Stimulated activated CD4-positive, alpha-beta T cell treated with anti-CD3 and anti-CD28 coated beads, Interleukin-12 subunit alpha, Interleukin-12 subunit beta, amount 100 ng/mL, for 4 hours (primary cell): ENCODE measurements at regions not wholly inside any gene's neighbourhood (a gene's known extent, or its start where the extent isn't known, plus 50 kb on each side); places are given as distances from the start of the nearest gene placed in this dataset.
A peak's percentile ranks its signal among the peaks of the same experiment; 100 is the strongest.
"Not testable (repeated sequence)": the region's sequence is repeated elsewhere in the genome, so short reads cannot be mapped to it uniquely, and the experiment has no call there.

Source experiments
- DNase-seq: peaks from one replicate; pipeline ENCODE4 v3.0.0-alpha.2; 2020

DNA sequence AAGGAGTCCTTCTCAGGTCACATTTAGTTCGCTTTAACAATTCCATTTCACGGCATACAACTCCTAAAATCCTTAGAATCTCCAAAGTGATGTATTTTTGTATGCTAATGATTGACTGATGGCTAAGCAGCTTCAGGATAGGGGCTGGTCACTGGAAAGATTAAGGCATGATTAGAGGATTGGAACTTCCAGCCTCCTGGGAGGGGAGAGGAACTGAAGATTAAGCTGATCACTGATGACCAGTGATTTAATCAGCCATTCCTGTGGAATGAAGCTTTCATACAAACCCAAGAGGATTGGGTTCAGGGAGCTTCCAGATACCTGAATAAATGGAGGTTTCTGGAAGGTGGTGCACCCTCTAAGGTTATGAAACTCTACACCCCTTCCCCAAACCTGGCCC, 123.9 kb upstream of the CDK13 start:
- DNase-seq = no peak

DNA sequence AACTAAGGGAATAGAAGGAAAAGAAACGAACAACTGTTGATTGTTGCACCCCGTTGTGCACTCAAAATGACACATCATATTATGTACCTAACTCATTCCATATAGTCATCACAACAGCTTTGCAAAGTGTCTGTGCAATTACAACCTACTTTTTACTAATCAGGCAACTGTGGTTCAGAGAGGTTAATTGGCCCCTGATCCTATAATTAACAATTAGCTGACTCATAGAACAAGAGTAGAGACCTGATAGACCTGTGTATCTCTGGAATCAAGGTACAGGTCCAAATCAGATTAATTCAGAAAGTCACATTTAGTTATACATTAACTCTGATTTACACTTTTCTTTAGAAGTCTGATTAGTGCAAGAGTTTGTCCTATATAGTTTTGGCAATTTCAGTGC, 122.5 kb upstream of the CDK13 start:
- DNase-seq = no peak

DNA sequence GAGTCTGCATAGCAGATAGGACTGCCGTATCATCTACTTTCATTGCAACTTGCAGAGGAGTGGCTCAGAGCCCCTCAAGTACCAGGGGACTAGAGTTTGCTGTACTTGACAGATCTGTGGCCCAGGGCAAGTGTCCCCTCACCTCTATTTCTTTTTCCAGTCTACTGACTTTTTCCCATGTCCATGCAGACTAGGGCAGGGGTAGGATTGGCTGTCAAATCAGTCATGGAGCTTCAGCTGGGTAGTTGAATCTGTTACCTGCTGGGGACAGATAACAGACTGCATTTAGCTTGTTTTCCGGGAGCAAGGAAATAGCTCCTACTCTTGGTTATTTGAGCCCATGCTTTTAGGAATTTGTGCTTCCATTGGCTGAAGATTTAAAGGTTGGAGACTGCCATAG, 121.0 kb upstream of the CDK13 start:
- no peak for DNase-seq

GRCh38 chr7:39832519-39833085, 117.5 kb upstream of the CDK13 start:
- DNase-seq = no peak

- DNase-seq = peak; percentile 21
Observed at GRCh38 chr7:39833180-39833799, 116.8 kb upstream of the CDK13 start.

- DNase-seq = not testable (repeated sequence)
Observed at GRCh38 chr7:39833865-39834634, 116.0 kb upstream of the CDK13 start.

GRCh38 chr7:39838326-39838725, 111.7 kb upstream of the CDK13 start:
- no peak for DNase-seq

DNA sequence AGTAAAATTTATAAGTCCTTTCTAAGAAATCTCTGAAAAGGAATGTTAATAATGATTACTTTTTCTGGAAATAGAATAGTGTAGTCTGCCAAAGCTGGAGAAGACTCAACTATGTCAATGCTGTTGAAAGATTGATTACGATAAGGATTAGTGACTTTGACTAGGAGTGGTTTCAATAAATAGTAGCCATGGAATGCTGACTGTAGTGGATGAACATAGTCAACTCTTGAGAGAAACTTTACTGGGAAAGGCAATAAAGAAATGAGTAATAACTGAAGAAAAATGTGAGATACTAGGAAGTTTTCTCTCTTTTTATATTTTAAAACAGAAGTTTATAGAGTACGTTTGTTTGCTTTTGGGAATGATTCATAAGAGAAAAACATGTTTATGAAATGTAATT, 105.0 kb upstream of the CDK13 start:
- DNase-seq = no peak

DNA sequence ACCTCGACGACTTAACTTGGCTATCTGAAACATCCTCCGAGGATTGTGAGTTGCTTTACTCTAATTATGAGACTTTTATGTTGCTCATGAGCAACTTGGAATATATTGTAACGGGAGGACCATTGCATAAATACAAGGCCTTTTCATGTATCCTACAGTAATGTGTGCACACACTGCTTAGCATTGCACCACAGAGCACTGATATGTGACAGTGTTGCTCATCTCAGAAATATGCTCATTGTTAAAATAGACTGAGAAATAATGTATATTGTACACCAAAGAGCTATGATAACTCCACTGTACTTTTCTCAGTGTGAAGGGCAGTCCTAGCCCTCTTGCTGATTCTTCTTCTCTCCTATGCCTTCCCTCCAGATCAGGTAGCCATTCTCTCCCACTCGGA, 102.8 kb upstream of the CDK13 start:
- DNase-seq = no peak

- no peak for DNase-seq
Observed at GRCh38 chr7:39851466-39852045, 98.5 kb upstream of the CDK13 start.

DNA sequence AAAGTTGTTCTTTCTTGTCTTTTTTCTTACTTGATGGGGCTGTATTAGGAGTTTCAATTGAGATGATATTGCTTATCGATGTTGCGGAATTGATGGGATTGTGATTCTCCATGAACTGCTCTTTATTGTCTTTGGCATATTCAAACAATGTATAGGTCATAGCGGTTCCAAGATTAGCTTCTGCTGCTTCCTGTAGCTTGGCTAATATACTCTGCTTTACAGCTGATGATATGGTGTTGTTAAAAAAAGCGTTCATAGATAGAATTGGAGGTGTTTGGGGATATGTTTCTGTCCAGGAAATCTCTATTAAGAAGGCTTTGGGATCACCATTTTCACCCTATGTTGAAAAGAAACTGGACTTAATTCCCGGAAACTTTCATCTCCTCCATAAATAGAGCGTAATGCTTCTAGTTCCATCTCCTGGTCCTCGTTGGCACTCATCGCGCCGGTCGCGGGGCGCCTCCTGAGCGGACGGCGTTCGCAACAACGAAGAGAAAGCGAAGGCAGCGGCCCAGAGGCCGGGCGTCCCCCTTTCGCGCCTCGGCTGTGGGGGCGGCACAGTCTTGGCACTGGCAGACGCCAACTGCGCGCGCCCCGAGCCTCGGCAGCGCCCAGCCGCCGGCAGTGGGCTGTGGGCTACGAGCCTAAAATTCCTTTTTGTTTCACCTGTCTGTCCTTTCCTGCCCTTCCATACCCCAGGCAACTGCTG, 95.3 kb upstream of the CDK13 start:
- not testable (repeated sequence) for DNase-seq

GRCh38 chr7:39855325-39855674, 94.8 kb upstream of the CDK13 start:
- no peak for DNase-seq

DNA sequence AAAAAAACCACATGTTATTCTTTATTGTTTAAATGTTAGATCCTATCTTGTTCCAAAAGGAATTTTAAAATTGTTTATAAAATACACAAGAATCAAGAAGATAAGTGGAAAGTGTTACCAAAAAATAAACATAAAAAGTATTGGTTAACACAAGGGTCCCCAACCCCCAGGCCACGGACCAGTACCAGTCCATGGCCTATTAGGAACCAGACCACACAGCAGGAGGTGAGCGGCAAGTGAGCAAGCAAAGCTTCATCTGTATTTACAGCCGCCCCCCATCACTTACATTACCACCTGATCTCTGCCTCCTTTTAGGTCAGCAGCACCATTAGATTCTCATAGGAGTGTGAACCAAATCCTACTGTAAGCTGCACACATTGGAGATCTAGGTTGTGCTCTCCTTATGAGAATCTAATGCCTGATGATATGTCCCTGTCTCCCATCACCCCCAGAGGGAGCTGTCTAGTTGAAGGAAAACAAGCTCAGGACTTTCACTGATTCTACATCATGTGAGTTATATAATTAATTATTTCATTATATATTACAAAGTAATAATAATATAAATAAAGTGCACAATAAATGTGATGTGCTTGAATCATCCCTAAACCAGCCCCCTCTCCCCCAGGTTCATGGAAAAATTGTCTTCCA, 86.3 kb upstream of the CDK13 start:
- not testable (repeated sequence) for DNase-seq

- DNase-seq = not testable (repeated sequence)
Observed at GRCh38 chr7:39869888-39870522, 80.1 kb upstream of the CDK13 start.

GRCh38 chr7:39871610-39872009, 78.4 kb upstream of the CDK13 start:
- not testable (repeated sequence) for DNase-seq

DNA sequence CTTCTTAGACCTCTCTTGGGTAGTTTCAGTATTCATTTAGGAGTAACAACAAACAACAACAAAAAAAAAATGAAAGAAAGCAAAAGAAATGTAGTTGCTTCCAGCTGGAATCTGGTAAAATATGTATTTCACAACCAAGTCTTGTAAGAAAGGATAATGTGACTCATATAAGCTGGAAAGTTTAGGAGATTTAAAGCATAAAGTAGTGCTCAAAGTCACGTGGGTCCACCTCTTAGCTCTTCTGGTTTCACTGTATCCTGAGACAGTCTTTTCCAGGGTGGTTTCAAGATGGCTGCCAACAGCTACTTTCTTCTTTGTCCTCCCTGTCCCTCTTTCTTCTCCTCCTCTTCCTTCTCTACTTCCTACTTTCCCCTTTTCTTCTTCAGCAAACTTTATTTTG, 69.5 kb upstream of the CDK13 start:
- no peak for DNase-seq

- no peak for DNase-seq
Observed at GRCh38 chr7:39882148-39882784, 67.8 kb upstream of the CDK13 start.

DNA sequence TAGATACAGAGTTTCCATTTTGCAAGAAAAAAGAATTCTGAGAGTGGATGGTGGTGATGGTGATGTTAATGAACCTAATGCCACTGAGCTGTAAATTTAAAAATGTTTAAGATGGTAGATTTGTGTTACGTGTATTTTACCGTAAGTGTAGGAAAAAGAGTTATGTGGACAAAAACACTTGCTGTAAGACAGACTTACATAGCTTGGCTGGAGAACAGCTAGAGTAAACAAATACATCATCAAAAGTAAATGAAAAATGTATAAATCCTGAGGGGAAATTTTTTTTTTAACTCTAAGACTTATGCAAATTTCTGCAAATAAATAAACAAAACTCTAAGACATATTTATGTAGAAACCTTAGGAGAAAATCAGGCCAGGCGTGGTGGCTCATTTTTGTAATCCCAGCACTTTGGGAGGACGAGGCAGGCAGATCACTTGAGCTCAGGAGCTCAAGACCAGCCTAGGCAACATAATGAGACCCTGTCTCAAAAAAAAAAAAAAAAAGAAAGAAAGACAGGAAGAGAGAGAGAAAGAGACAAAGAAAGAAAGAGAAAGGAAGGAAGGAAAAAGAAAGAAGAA, 66.2 kb upstream of the CDK13 start:
- DNase-seq = no peak

- no peak for DNase-seq
Observed at GRCh38 chr7:39888171-39888853, 61.7 kb upstream of the CDK13 start.

DNA sequence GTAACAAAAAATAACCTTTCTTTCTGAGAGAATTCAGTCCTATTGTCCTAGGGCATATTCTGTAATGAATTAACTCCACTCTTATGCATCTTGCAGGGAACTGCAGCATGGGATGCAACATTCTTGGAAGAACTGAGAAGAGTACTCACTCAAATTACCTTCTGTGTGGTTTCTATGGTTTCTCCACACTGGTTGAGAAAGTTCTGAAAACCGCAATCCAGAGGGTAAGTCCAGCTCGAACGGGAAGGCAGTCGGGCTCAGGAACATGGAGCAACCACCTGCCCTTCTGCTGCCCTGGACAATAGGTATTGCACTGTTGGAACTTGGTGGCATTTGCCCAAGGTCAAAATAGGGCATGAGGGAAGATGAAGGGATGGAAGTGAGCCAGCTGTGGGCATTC, 59.6 kb upstream of the CDK13 start:
- no peak for DNase-seq

- DNase-seq = no peak
Observed at GRCh38 chr7:39891894-39892293, 58.2 kb upstream of the CDK13 start.
